Retinal pigment epithelial cell (primary cell): ENCODE measurements at regions not wholly inside any gene's neighbourhood (a gene's known extent, or its start where the extent isn't known, plus 50 kb on each side); places are given as distances from the start of the nearest gene placed in this dataset.

Experiments
- DNase-seq: peaks from one replicate; pipeline ENCODE4 v3.0.0-alpha.2; 2010; ENCODE audit warnings: low read depth
- H3K4me3 ChIP-seq: 2 replicates; pipeline ENCODE4 v1.5.1; 2011; ENCODE audit warnings: mild to moderate bottlenecking, low read length, control low read depth, moderate library complexity
- CTCF ChIP-seq: conservative IDR thresholded peaks from 2 replicates; pipeline ENCODE4 v1.5.1; 2011; ENCODE audit warnings: low read depth, low read length, control low read depth, inconsistent platforms

- DNase-seq, result no peak
- no peak overlapping the region for H3K4me3 ChIP-seq
- TF ChIP-seq CTCF, result no peak
These were observed 71.3 kb upstream of the PRPS1 start for GRCh38 chrX:107556967-107557366.

GRCh38 chrX:107559506-107559905, 68.8 kb upstream of the PRPS1 start:
- H3K4me3 ChIP-seq, result no peak overlapping the region
- no peak for TF ChIP-seq CTCF
- DNase-seq, result no peak

GRCh38 chrX:107560041-107560440, 68.3 kb upstream of the PRPS1 start:
- no peak overlapping the region for H3K4me3 ChIP-seq
- no peak for TF ChIP-seq CTCF
- no peak for DNase-seq

GRCh38 chrX:107560980-107561379, 67.3 kb upstream of the PRPS1 start:
- TF ChIP-seq CTCF, result no peak
- no peak for DNase-seq
- no peak overlapping the region for H3K4me3 ChIP-seq

- no peak overlapping the region for H3K4me3 ChIP-seq
- TF ChIP-seq CTCF, result no peak
- no peak for DNase-seq
These were observed 66.7 kb upstream of the PRPS1 start for GRCh38 chrX:107561468-107562215.

GRCh38 chrX:107562482-107562881, 65.8 kb upstream of the PRPS1 start:
- H3K4me3 ChIP-seq, result no peak overlapping the region
- TF ChIP-seq CTCF, result no peak
- DNase-seq, result peak; percentile 78

GRCh38 chrX:107563824-107564223, 64.5 kb upstream of the PRPS1 start:
- TF ChIP-seq CTCF, result no peak
- no peak for DNase-seq
- no peak overlapping the region for H3K4me3 ChIP-seq
